B cell (primary cell): ENCODE measurements at regions not wholly inside any gene's neighbourhood (a gene's known extent, or its start where the extent isn't known, plus 50 kb on each side); places are given as distances from the start of the nearest gene placed in this dataset.

ENCODE experiments used
- CTCF ChIP-seq: fragments of 200-600 bp; IDR thresholded peaks from one replicate; pipeline ENCODE4 v1.8.0; 2022; ENCODE audit warnings: antibody characterized with exemption, mild to moderate bottlenecking
- EZH2 ChIP-seq: IDR thresholded peaks from 2 replicates; pipeline ENCODE4 v1.6.1; 2012; ENCODE audit warnings: borderline replicate concordance, low read depth, mild to moderate bottlenecking, moderate library complexity, low read length; ENCODE audit not compliant: insufficient read depth, poor library complexity, severe bottlenecking

- TF ChIP-seq CTCF (no peak), EZH2 (no peak)
Measured at GRCh38 chr13:74066937-74067336, 67.3 kb downstream of the KLF12 start.
